ENCODE measurements at regions not wholly inside any gene's neighbourhood (a gene's known extent, or its start where the extent isn't known, plus 50 kb on each side); places are given as distances from the start of the nearest gene placed in this dataset.
"Not testable (repeated sequence)": the region's sequence is repeated elsewhere in the genome, so short reads cannot be mapped to it uniquely, and the experiment has no call there.

GRCh38 chr3:139095803-139096466, 51.2 kb upstream of the PRR23C start:
- DNase-seq (ENCODE audit: low read depth in 3 of 3), result no peak

- no peak for DNase-seq (ENCODE audit: low read depth in 3 of 3)
Observed at GRCh38 chr3:139096670-139097069, 52.0 kb upstream of the PRR23C start.

GRCh38 chr3:139098391-139098790, 53.7 kb upstream of the PRR23C start:
- DNase-seq (ENCODE audit: low read depth in 3 of 3), result no peak

GRCh38 chr3:139099968-139100817, 55.5 kb upstream of the PRR23C start:
- DNase-seq (ENCODE audit: low read depth in 3 of 3), result no peak

- DNase-seq (ENCODE audit: low read depth in 3 of 3), result no peak
Observed at GRCh38 chr3:139100821-139101220, 56.1 kb upstream of the PRR23C start.

GRCh38 chr3:139101396-139101795, 56.7 kb upstream of the PRR23C start:
- no peak for DNase-seq (ENCODE audit: low read depth in 3 of 3)

GRCh38 chr3:139103484-139103883, 58.8 kb upstream of the PRR23C start:
- no peak for DNase-seq (ENCODE audit: low read depth in 3 of 3)

GRCh38 chr3:139104062-139104461, 59.4 kb upstream of the PRR23C start:
- DNase-seq (ENCODE audit: low read depth in 3 of 3), result no peak

GRCh38 chr3:139105154-139105702, 60.5 kb upstream of the PRR23C start:
- no peak for DNase-seq (ENCODE audit: low read depth in 3 of 3)

- DNase-seq (ENCODE audit: low read depth in 3 of 3), result no peak
Observed at GRCh38 chr3:139106013-139106932, 61.6 kb upstream of the PRR23C start.

GRCh38 chr3:139107424-139108252, 62.9 kb upstream of the PRR23C start:
- DNase-seq (ENCODE audit: low read depth in 3 of 3), result no peak

- no peak for DNase-seq (ENCODE audit: low read depth in 3 of 3)
Observed at GRCh38 chr3:139108253-139108969, 63.7 kb upstream of the PRR23C start.

- DNase-seq (ENCODE audit: low read depth in 3 of 3), result no peak
Observed at GRCh38 chr3:139109271-139109670, 64.6 kb upstream of the PRR23C start.

- DNase-seq (ENCODE audit: low read depth in 3 of 3), result no peak
Observed at GRCh38 chr3:139110072-139110830, 65.6 kb upstream of the PRR23C start.

- DNase-seq (ENCODE audit: low read depth in 3 of 3), result not testable (repeated sequence)
Observed at GRCh38 chr3:139110929-139111328, 66.2 kb upstream of the PRR23C start.

- DNase-seq (ENCODE audit: low read depth in 3 of 3), result peak; percentile 19 to 69 (median 34)
Observed at GRCh38 chr3:139111392-139112229, 66.9 kb upstream of the PRR23C start.

- no peak for DNase-seq (ENCODE audit: low read depth in 3 of 3)
Observed at GRCh38 chr3:139112230-139112558, 67.5 kb upstream of the PRR23C start.

GRCh38 chr3:139113231-139113992, 68.7 kb upstream of the PRR23C start:
- DNase-seq (ENCODE audit: low read depth in 3 of 3), result no peak

Measured in stimulated activated CD4-positive, alpha-beta T cell treated with anti-CD3 and anti-CD28 coated beads, TNF-alpha, amount 100 ng/mL, for 48 hours (primary cell).